ENCODE measurements at regions not wholly inside any gene's neighbourhood (a gene's known extent, or its start where the extent isn't known, plus 50 kb on each side); places are given as distances from the start of the nearest gene placed in this dataset.
"Not testable (repeated sequence)": the region's sequence is repeated elsewhere in the genome, so short reads cannot be mapped to it uniquely, and the experiment has no call there.

DNA sequence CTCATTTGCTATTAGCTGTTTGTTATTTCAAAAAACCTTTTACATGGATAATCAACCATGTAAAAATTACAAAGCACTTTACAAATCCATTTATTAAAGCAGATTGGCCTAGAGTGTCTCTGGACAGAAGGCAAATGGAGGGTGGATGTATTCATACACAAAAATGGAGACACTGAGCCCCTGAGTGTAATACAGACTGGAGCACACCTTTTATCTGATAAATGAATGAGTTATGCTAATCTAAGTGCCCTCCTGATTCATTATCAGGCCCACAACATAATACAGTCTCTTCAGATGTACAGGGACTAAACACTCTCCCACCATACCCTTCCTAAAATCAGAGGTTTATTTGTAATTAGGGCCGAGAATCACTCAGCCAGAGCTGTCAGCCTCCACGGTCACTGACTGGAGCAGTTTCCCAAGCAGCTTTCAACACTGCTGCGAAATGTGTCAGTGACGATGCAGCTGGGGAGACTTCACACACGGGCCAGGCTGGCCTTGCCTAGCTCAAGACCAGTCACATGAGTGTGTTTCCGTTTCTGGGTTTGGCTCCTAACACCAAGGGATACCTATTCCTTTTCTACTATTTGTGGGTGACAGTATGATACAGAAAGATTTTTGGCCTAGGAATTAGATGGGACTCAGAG, 271.8 kb downstream of the ZIC1 start:
- ChIA-PET POLR2A (no interaction called here), CTCF (interaction anchor here (0.7 kb wide), 1 partner anchor 424 kb away, joined by 3 read pairs; no protein-coding TSS in a partner anchor)
- DNase-seq (no peak), ATAC-seq (no peak)
- Mint-ChIP-seq H3K4me1 (no peaks in the 10 kb centered on the region), H3K27ac (no peak overlapping the region), H3K4me3 (no peak overlapping the region), H3K36me3 (ENCODE audit: low read depth) (no peaks in the 10 kb centered on the region), H3K9me3 (ENCODE audit: low read depth) (peaks cover 3% of the 10 kb centered on the region), H3K27me3 (no peaks in the 10 kb centered on the region)
- intact Hi-C loops (cut with DNase I, micrococcal nuclease), result no loop called here

DNA sequence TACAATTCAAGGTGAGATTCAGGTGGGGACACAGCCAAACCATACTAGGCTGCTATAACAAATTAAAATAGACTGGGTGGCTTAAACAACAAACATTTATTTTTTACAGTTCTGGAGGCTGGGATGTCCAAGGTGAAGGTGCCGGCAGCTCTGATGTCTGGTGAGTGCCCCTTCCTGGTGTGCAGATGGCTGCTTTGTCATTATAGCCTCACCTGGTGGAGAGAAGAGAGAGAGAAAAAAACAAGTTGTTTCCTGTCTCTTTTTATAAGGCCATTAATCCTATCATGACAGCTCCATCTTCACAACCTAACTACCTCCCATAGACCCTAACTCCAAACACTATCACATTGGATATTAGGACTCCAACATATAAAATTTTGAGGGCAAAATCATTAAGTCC, 279.7 kb downstream of the ZIC1 start:
- Mint-ChIP-seq H3K36me3 (ENCODE audit: low read depth) (no peaks in the 10 kb centered on the region), H3K27ac (no peak overlapping the region), H3K4me1 (no peaks in the 10 kb centered on the region), H3K27me3 (no peaks in the 10 kb centered on the region), H3K4me3 (no peak overlapping the region), H3K9me3 (ENCODE audit: low read depth) (peaks cover 5% of the 10 kb centered on the region)
- intact Hi-C loops (cut with DNase I, micrococcal nuclease), result no loop called here
- ATAC-seq (no peak), DNase-seq (no peak)
- CTCF ChIA-PET, result no interaction called here
- POLR2A ChIA-PET, result no interaction called here

DNA sequence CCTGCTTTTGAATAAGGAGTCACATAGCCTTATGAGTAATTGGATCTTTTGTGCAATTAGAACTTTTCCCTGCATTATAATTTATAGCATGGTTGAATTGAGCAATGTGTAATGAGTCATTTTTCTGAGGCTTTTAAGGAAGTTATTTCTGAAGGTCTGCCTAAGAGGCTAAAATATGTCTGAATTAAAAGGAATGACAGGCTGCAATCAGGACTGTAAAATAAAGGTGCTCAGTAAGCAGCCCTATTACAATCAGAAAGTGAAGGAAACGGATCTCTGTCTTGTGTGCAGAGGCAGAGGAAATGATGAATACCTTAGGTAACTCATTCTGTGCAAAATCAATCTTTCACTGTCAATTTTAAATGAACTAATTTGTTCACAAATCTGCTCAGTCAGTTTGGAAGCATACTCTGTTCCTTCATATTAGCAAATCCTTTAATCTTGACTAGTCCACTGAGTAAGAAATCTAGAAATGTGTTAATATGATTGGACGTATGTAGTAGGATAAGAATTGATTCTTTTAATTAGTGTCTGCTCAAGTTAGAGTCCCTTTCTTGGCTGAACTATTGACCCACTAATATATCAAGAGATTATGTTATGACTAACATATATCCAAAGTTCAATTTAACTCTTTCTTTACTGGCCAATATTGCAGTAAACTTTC, 290.1 kb downstream of the ZIC1 start:
- Mint-ChIP-seq H3K36me3 (ENCODE audit: low read depth) (no peaks in the 10 kb centered on the region), H3K27me3 (no peaks in the 10 kb centered on the region), H3K4me3 (no peak overlapping the region), H3K27ac (no peak overlapping the region), H3K4me1 (no peaks in the 10 kb centered on the region), H3K9me3 (ENCODE audit: low read depth) (peaks cover 4% of the 10 kb centered on the region)
- POLR2A ChIA-PET, result no interaction called here
- ATAC-seq (no peak), DNase-seq (no peak)
- CTCF ChIA-PET, result no interaction called here
- intact Hi-C loops (cut with DNase I, micrococcal nuclease), result no loop called here

DNA sequence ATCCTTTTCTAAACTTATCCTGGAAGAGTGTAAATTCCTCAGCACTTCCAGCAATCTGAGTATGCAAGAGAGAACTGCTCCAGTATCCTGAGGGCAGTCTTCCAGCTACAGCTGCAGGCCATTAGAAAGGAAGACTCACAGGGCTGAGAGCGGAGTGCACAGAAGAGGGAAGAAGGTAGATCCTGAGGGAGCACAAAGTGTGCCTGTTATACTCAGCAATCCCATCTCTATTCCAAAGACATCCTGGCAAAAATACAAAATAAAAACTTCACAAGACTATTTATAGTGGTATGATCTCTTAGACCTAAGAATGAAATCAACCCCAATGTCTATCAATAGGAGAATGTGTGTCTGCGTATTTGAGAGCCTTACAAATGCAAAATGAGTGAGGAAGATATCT, 292.0 kb downstream of the ZIC1 start:
- Mint-ChIP-seq H3K9me3 (ENCODE audit: low read depth) (peaks cover 4% of the 10 kb centered on the region), H3K4me1 (no peaks in the 10 kb centered on the region), H3K36me3 (ENCODE audit: low read depth) (no peaks in the 10 kb centered on the region), H3K27me3 (no peaks in the 10 kb centered on the region), H3K27ac (no peak overlapping the region), H3K4me3 (no peak overlapping the region)
- DNase-seq, result no peak
- ChIA-PET POLR2A (no interaction called here), CTCF (no interaction called here)
- intact Hi-C loops (cut with DNase I, micrococcal nuclease), result no loop called here
- no peak for ATAC-seq

DNA sequence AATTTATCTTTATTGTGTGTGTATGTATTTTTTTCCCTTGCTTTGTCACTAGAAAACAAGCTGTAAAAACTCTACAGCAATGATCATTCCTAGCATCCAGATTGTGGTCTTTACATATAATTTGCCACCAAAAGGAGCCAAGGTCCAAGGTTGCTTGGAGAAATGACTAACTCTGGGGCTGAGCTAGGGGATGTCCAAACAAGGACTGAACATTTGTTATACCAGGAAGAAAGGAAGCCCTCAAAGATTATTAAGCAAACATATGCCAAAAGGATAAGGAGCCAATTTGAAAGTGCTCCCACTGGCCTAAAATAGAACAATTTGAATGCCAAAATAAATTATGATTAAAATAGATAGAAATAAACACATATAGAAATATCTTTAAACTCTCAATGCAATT, 293.3 kb downstream of the ZIC1 start:
- ATAC-seq (no peak), DNase-seq (no peak)
- intact Hi-C loops (cut with DNase I, micrococcal nuclease), result no loop called here
- ChIA-PET CTCF (no interaction called here), POLR2A (no interaction called here)
- Mint-ChIP-seq H3K36me3 (ENCODE audit: low read depth) (no peaks in the 10 kb centered on the region), H3K4me3 (no peak overlapping the region), H3K4me1 (no peaks in the 10 kb centered on the region), H3K27ac (no peak overlapping the region), H3K9me3 (ENCODE audit: low read depth) (peaks cover 2% of the 10 kb centered on the region), H3K27me3 (no peaks in the 10 kb centered on the region)

DNA sequence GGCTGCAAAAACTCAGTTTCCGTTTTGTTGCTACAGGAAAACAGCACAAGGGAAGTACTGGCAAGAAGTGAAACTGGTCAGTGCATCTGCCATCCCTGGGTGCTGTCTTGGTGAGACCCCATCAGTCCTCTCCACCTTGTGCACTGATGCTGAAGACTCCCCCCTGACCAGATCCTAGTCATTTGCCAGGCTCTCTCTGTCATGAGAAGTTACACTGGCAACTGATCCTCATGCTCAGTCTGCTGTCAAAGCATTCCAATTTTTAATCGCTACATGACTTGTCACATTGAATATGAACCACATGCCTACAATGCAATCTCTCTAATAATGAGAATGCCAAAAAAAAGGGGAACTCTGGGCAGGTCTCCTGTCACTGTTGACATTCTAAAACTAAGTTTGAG, 296.5 kb downstream of the ZIC1 start:
- Mint-ChIP-seq H3K27ac (no peak overlapping the region), H3K4me3 (no peak overlapping the region), H3K9me3 (ENCODE audit: low read depth) (peaks cover 8% of the 10 kb centered on the region), H3K36me3 (ENCODE audit: low read depth) (no peaks in the 10 kb centered on the region), H3K27me3 (no peaks in the 10 kb centered on the region), H3K4me1 (no peaks in the 10 kb centered on the region)
- intact Hi-C loops (cut with DNase I, micrococcal nuclease), result no loop called here
- no peak for DNase-seq
- ChIA-PET CTCF (no interaction called here), POLR2A (no interaction called here)
- no peak for ATAC-seq

DNA sequence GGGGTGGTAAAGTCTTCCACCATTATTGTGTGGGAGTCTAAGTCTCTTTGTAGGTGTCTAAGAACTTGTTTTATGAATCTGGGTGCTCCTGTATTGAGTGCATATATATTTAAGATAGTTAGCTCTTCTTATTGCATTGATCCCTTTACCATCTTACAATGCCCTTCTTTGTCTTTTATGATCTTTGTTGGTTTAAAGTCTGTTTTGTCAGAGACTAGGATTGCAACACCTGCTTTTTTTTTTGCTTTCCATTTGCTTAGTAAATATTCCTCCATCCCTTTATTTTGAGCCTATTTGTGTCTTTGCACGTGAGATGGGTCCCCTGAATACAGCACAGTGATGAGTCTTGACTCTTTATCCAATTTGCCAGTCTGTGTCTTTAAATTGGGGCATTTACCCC, 301.6 kb downstream of the ZIC1 start:
- H3K4me1 Mint-ChIP-seq; H3K4me3 Mint-ChIP-seq; POLR2A ChIA-PET; H3K36me3 Mint-ChIP-seq (ENCODE audit: low read depth); H3K27me3 Mint-ChIP-seq; H3K27ac Mint-ChIP-seq; CTCF ChIA-PET; ATAC-seq; H3K9me3 Mint-ChIP-seq (ENCODE audit: low read depth); DNase-seq; intact Hi-C loops (cut with DNase I, micrococcal nuclease): not testable (repeated sequence)

DNA sequence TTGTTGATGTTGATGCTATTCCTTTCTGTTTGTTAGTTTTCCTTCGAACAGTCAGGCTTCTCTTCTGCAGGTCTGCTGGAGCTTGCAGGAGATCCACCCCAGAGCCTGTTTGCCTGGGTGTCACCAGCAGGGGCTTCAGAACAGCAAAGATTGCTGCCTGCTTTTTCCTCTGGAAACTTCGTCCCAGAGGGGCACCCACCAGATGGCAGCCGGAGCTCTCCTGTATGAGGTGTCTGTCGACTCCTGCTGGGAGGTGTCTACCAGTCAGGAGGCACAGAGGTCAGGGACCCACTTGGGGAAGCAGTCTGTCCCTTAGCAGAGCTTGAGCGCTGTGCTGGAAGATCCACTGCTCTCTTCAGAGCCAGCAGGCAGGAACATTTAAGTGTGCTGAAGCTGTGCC, 303.2 kb downstream of the ZIC1 start:
- H3K9me3 Mint-ChIP-seq (ENCODE audit: low read depth), result peaks cover 8% of the 10 kb centered on the region
- no peaks in the 10 kb centered on the region for H3K27me3 Mint-ChIP-seq
- intact Hi-C loops (cut with DNase I, micrococcal nuclease), result no loop called here
- no peak overlapping the region for H3K4me3 Mint-ChIP-seq
- DNase-seq, result no peak
- no peaks in the 10 kb centered on the region for H3K36me3 Mint-ChIP-seq (ENCODE audit: low read depth)
- CTCF ChIA-PET, result no interaction called here
- POLR2A ChIA-PET, result no interaction called here
- no peaks in the 10 kb centered on the region for H3K4me1 Mint-ChIP-seq
- H3K27ac Mint-ChIP-seq, result no peak overlapping the region
- ATAC-seq, result no peak

DNA sequence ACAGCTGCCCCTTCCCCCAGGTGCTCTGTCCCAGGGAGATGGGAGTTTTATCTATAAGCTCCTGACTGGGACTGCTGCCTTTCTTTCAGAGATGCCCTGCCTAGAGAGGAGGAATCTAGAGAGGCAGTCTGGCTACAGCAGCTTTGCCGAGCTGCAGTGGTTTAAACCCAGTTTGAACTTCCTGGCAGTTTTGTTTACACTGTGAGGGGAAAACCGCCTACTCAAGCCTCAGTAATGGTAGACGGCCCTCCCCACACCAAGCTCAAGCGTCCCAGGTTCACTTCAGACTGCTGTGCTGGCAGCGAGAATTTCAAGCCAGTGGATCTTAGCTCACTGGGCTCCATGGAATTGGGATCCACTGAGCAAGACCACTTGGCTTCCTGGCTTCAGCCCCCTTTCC, 303.6 kb downstream of the ZIC1 start:
- H3K4me3 Mint-ChIP-seq, result not testable (repeated sequence)

DNA sequence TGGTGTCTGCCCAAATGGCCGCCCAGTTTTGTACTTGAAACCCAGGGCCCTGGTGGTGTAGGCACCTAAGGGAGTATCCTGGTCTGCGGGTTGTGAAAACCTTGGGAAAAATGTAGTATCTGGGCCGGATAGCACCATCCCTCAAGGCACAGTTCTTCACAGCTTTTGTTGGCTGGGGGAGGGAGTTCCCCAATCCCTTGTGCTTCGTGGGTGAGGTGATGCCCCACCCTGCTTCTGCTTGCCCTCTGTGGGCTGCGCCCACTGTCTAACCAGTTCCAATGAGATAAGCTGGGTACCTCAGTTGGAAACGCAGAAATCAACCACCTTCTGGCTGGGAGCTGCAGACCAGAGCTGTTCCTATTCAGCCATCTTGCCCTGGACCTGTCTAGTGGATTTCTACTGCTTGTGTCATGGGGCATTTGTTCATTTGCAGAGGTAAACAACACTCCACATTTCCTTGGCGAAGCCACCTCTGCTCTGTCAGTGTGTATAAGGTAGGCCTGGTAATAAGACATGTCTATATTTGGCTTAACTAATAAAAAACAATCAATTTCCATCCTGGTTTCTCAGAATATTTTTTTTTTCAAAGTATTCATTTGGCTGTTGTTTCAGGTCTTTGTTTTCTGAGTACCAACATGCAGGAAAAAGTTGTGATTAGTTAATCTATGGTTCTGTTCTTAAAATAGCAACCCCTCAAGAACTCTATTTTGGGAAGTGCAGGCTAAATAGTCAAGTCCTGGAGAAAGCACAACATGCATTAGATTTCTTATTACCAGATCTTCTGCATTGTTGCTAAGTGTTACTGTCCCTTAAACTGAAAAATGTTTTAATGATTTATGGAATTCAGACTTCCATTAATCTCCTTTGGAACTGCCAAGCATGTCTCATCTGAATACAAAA, 304.3 kb downstream of the ZIC1 start:
- no peaks in the 10 kb centered on the region for H3K4me1 Mint-ChIP-seq
- H3K27me3 Mint-ChIP-seq, result no peaks in the 10 kb centered on the region
- H3K9me3 Mint-ChIP-seq (ENCODE audit: low read depth), result peaks cover 12% of the 10 kb centered on the region
- H3K27ac Mint-ChIP-seq, result no peak overlapping the region
- H3K36me3 Mint-ChIP-seq (ENCODE audit: low read depth), result no peaks in the 10 kb centered on the region
- intact Hi-C loops (cut with DNase I, micrococcal nuclease), result no loop called here
- POLR2A ChIA-PET, result interaction anchor here (0.6 kb wide), 1 partner anchor 1280 kb away, joined by 5 read pairs; no protein-coding TSS in a partner anchor
- CTCF ChIA-PET, result no interaction called here
- DNase-seq, result no peak
- no peak for ATAC-seq
- no peak overlapping the region for H3K4me3 Mint-ChIP-seq

More for the DNA sequence above, 303.6 kb downstream of the ZIC1 start:
- intact Hi-C loops (cut with DNase I, micrococcal nuclease); CTCF ChIA-PET; H3K27me3 Mint-ChIP-seq; H3K27ac Mint-ChIP-seq; H3K36me3 Mint-ChIP-seq (ENCODE audit: low read depth); ATAC-seq; H3K9me3 Mint-ChIP-seq (ENCODE audit: low read depth); POLR2A ChIA-PET; H3K4me1 Mint-ChIP-seq; DNase-seq: not testable (repeated sequence)

DNA sequence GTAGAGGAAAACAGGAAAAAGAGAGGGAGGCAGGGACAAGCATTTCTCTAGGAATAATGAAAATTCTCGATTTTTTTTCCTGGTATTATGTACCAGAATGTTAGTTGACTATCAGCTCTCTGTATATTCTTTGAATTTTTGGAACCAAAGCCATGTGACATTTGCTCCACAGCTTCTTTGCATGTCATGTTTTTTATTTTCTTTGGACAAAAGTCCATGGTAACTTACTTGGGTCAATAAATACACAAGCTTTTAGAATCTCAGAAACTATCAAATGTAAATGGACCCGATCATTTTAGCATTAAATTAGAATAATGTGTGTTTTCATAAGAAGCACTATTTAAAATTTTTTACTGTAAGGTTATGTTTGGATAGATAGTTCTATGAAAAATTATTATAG, 320.5 kb downstream of the ZIC1 start:
- intact Hi-C loops (cut with DNase I, micrococcal nuclease), result no loop called here
- DNase-seq (no peak), ATAC-seq (no peak)
- Mint-ChIP-seq H3K27ac (no peak overlapping the region), H3K4me3 (no peak overlapping the region), H3K9me3 (ENCODE audit: low read depth) (peaks cover 9% of the 10 kb centered on the region), H3K27me3 (no peaks in the 10 kb centered on the region), H3K4me1 (no peaks in the 10 kb centered on the region), H3K36me3 (ENCODE audit: low read depth) (no peaks in the 10 kb centered on the region)
- POLR2A ChIA-PET, result no interaction called here
- CTCF ChIA-PET, result no interaction called here

DNA sequence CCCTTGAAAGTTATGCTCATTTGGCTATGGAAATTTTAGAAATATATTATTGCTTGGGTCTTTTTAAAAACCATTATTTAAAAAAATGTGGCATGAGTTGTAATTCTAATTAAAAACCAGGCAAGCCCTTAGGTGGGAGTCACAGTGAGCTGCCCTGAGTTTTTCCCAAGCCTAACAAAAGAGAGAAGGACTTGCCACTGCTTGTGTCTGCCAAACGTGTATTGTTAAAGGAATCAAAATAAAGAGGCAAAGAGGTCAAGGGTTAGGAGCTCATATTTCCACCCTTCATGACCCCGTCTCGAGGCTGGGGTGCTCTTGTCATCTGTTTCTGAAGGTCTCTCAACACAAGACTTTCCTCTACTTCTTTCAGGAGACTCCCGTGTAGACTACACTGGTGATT, 321.1 kb downstream of the ZIC1 start:
- ChIA-PET POLR2A (no interaction called here), CTCF (interaction anchor here (1.1 kb wide), 1 partner anchor 12 kb away, joined by 3 read pairs; no protein-coding TSS in a partner anchor)
- intact Hi-C loops (cut with DNase I, micrococcal nuclease), result no loop called here
- no peak overlapping the region for H3K27ac Mint-ChIP-seq
- no peaks in the 10 kb centered on the region for H3K4me1 Mint-ChIP-seq
- no peaks in the 10 kb centered on the region for H3K27me3 Mint-ChIP-seq
- H3K9me3 Mint-ChIP-seq (ENCODE audit: low read depth), result peaks cover 8% of the 10 kb centered on the region
- H3K4me3 Mint-ChIP-seq, result no peak overlapping the region
- ATAC-seq (no peak), DNase-seq (no peak)
- no peaks in the 10 kb centered on the region for H3K36me3 Mint-ChIP-seq (ENCODE audit: low read depth)

Data from activated CD4-positive, alpha-beta T cell treated with anti-CD3 and anti-CD28 coated beads for 36 hours (primary cell).